K562 (cell line): ENCODE measurements at regions not wholly inside any gene's neighbourhood (a gene's known extent, or its start where the extent isn't known, plus 50 kb on each side); places are given as distances from the start of the nearest gene placed in this dataset.

ENCODE experiments used
- ATAC-seq: fragments of 200-7000 bp; cut with Tn5 transposase; 3 replicates; pipeline ENCODE4 v1.9.1; 2020; ENCODE audit warnings: moderate library complexity
- BruUV-seq: library from RNA; stranded (reverse); fragments of 400-500 nt; replicated peaks from 2 replicates; lab custom pipeline; 2021; lab: Mats Ljungman, UMichigan
- CTCF ChIA-PET: fragments of 300-600 bp; formaldehyde crosslinking; extraction: SDS; loops from one replicate; lab custom pipeline; 2021; ENCODE audit warnings: low intra/inter-chr PET ratio; lab: Yijun Ruan, JAX
- POLR2A ChIA-PET: fragments of 300-600, 350-650 bp; sonication (Branson Sonifier 250); formaldehyde crosslinking; extraction: SDS; loops from one replicate; lab custom pipeline; 2021; ENCODE audit warnings: antibody characterized with exemption, inconsistent platforms; lab: Yijun Ruan, JAX
- DNase-seq, 4 experiments: peaks; one replicate each; pipeline versions ENCODE4 v3.0.0 to v3.0.0-alpha.2; 2011 to 2018; ENCODE audit warnings: low spot score in 3 of 4, mixed read lengths in 3 of 4; ENCODE audit errors: extremely low read depth in 1 of 4
- FAIRE-seq: peaks from 2 replicates; lab custom pipeline; 2011; peaks lifted over from hg19 to GRCh38; lab: Jason Lieb, UNC
- H2AFZ ChIP-seq: 2 replicates; pipeline ENCODE4 v1.6.0; 2011; ENCODE audit warnings: low read depth, low read length, control low read depth, inconsistent platforms
- H3K27ac ChIP-seq: fragments of 200-600 bp; 3 replicates; pipeline ENCODE4 v1.8.0; 2011; ENCODE audit warnings: low read depth, mild to moderate bottlenecking, control low read depth, inconsistent platforms, low read length, moderate library complexity, mixed read lengths; ENCODE audit errors: extremely low read depth
- H3K27me3 ChIP-seq, 2 experiments: fragments of 300-600 bp in 1 of 2; 2 replicates in 1 of 2; 3 replicates in 1 of 2; pipeline versions ENCODE4 v1.6.0 to v1.8.0; 2011; ENCODE audit warnings: inconsistent platforms in 2 of 2, low read length in 2 of 2, mild to moderate bottlenecking in 1 of 2, mixed read lengths in 1 of 2, moderate library complexity in 1 of 2; ENCODE audit not compliant: control insufficient read depth in 2 of 2, insufficient read depth in 2 of 2
- H3K36me3 ChIP-seq: fragments of 300-600 bp; 3 replicates; pipeline ENCODE4 v1.8.0; 2011; ENCODE audit warnings: mild to moderate bottlenecking, low read length, inconsistent platforms; ENCODE audit not compliant: control insufficient read depth, insufficient read depth
- H3K4me1 ChIP-seq, 2 experiments: fragments of 200-600 bp in 1 of 2; replicated peaks in 1 of 2; 2 replicates in 1 of 2; 3 replicates in 1 of 2; pipeline versions ENCODE4 v1.5.1 to v1.8.0; 2011; ENCODE audit warnings: inconsistent platforms in 2 of 2, low read length in 2 of 2, mild to moderate bottlenecking in 1 of 2, mixed read lengths in 1 of 2, moderate library complexity in 1 of 2; ENCODE audit not compliant: control insufficient read depth in 2 of 2, insufficient read depth in 2 of 2
- H3K4me2 ChIP-seq: 2 replicates; pipeline ENCODE4 v1.6.1; 2011; ENCODE audit warnings: low read length, control low read depth, inconsistent platforms, mixed read lengths; ENCODE audit not compliant: insufficient read depth
- H3K4me3 ChIP-seq: fragments of 200-600 bp; sonication (generic), shearing (Covaris generic); 2 replicates; pipeline ENCODE4 v1.5.1; 2016; ENCODE audit warnings: control low read depth, inconsistent platforms
- H3K79me2 ChIP-seq: fragments of 200-600 bp; 3 replicates; pipeline ENCODE4 v1.8.0; 2011; ENCODE audit warnings: low read length, inconsistent platforms; ENCODE audit not compliant: control insufficient read depth, insufficient read depth
- H3K9ac ChIP-seq, 2 experiments: 2 replicates each; pipeline versions ENCODE4 v1.6.0 to v1.6.1; 2011; ENCODE audit warnings: low read depth in 2 of 2, low read length in 2 of 2, control low read depth in 1 of 2, inconsistent platforms in 1 of 2, mild to moderate bottlenecking in 1 of 2, mixed read lengths in 1 of 2; ENCODE audit not compliant: insufficient read depth in 1 of 2
- H3K9me1 ChIP-seq: one replicate; pipeline ENCODE4 v1.6.0; 2011; ENCODE audit warnings: inconsistent platforms, mild to moderate bottlenecking, low read length, moderate library complexity; ENCODE audit not compliant: control insufficient read depth, insufficient read depth
- H3K9me3 ChIP-seq: replicated peaks from 2 replicates; pipeline ENCODE4 v1.5.1; 2011; ENCODE audit warnings: low read depth, low read length, inconsistent platforms; ENCODE audit not compliant: control insufficient read depth, insufficient read depth
- H4K20me1 ChIP-seq: replicated peaks from 2 replicates; pipeline ENCODE4 v1.6.1; 2011; ENCODE audit warnings: low read length, inconsistent platforms, mixed read lengths; ENCODE audit not compliant: control insufficient read depth, insufficient read depth
- FOXO4 ChIP-seq: fragments of 450-650 bp; formaldehyde crosslinking; IDR thresholded peaks from 2 replicates; pipeline ENCODE4 v1.4.0; 2020; ENCODE audit warnings: mild to moderate bottlenecking, moderate library complexity
- IRF2 ChIP-seq: sonication (generic); formaldehyde crosslinking; IDR thresholded peaks from 2 replicates; pipeline ENCODE4 v1.8.1; 2022; ENCODE audit warnings: mild to moderate bottlenecking, missing genetic modification reagents
- MAX ChIP-seq: sonication (generic); formaldehyde crosslinking; IDR thresholded peaks from 2 replicates; pipeline ENCODE4 v1.9.0; 2022; ENCODE audit warnings: mild to moderate bottlenecking, missing genetic modification reagents
- MYNN ChIP-seq, 2 experiments: sonication (generic); formaldehyde crosslinking in 1 of 2; IDR thresholded peaks; 2 replicates each; pipeline versions ENCODE4 v1.5.0 to v1.6.1; 2016 to 2020; ENCODE audit warnings: antibody characterized with exemption in 1 of 2, missing genetic modification reagents in 1 of 2
- YBX1 ChIP-seq: fragments of 450-650 bp; IDR thresholded peaks from 2 replicates; pipeline ENCODE4 v1.7.1; 2016; ENCODE audit warnings: mild to moderate bottlenecking
- ZFP36 ChIP-seq: fragments of 150-350 bp; IDR thresholded peaks from 2 replicates; pipeline ENCODE4 v1.6.1; 2018; ENCODE audit warnings: low read length, low read depth; ENCODE audit not compliant: partially characterized antibody
- ZNF212 ChIP-seq: fragments of 450-650 bp; formaldehyde crosslinking; IDR thresholded peaks from 2 replicates; pipeline ENCODE4 v1.4.0; 2020; ENCODE audit warnings: mild to moderate bottlenecking
- ZNF444 ChIP-seq: fragments of 250-450 bp; sonication (Bioruptor Pico); IDR thresholded peaks from 2 replicates; pipeline ENCODE4 v1.4.0; 2020; ENCODE audit warnings: mild to moderate bottlenecking, moderate library complexity
- ZZZ3 ChIP-seq: fragments of 450-650 bp; IDR thresholded peaks from 2 replicates; pipeline ENCODE4 v1.6.1; 2016; ENCODE audit warnings: antibody characterized with exemption, mild to moderate bottlenecking, moderate library complexity
- WGBS: fragments of 100-300 bp; shearing (Covaris generic); methylation state at CpG from one replicate; pipeline ENCODE4 v1.1.6; 2016; ENCODE audit warnings: low coverage, mixed read lengths; ENCODE audit not compliant: insufficient coverage; ENCODE audit errors: missing lambda C conversion rate; 5-methylcytosine and 5-hydroxymethylcytosine counted together
- in situ Hi-C: fragments of 300-500 bp; cut with MboI; formaldehyde crosslinking; loops from 4 replicates; pipeline ENCODE4 v1.15.0; 2018; ENCODE audit warnings: inconsistent platforms, mixed read lengths
- intact Hi-C: fragments of 100-400 bp; cut with micrococcal nuclease; formaldehyde crosslinking; loops from 2 replicates; pipeline ENCODE4 v1.14.2; 2022

GRCh38 chr2:153195342-153195741 is 283.2 kb downstream of the RPRM start:
- DNase-seq (no peak), FAIRE-seq (no peak), ATAC-seq (no peak)
- H4K20me1 ChIP-seq = no peaks in the 10 kb centered on the region
- no peak overlapping the region for H3K4me2 ChIP-seq
- 0% methylated on average over 2 of the region's 2 CpGs for WGBS
- intact Hi-C loops (no loop called here), in situ Hi-C loops (no loop called here)
- CTCF ChIA-PET = no interaction called here
- TF ChIP-seq YBX1 (no peak), MAX (no peak), ZNF212 (CRISPR knock-in tag) (no peak), MYNN (IDR thresholded peaks at IDR 0.05) (no peak), MYNN (CRISPR knock-in tag; IDR thresholded peaks at IDR 0.05) (no peak), FOXO4 (CRISPR knock-in tag) (no peak), IRF2 (CRISPR knock-in tag) (no peak), ZZZ3 (no peak), ZFP36 (no peak), ZNF444 (CRISPR knock-in tag) (no peak)
- H2AFZ ChIP-seq = no peak overlapping the region
- POLR2A ChIA-PET = no interaction called here
- no peaks in the 10 kb centered on the region for H3K36me3 ChIP-seq
- no peak overlapping the region for H3K9ac ChIP-seq
- no peaks in the 10 kb centered on the region for H3K27me3 ChIP-seq
- peaks cover 3% of the 10 kb centered on the region; the same call in 1 of the 2 replicates for H3K9me3 ChIP-seq
- H3K4me3 ChIP-seq = no peak overlapping the region
- H3K27ac ChIP-seq = no peak overlapping the region
- BruUV-seq = no TSS peak
- no peaks in the 10 kb centered on the region for H3K79me2 ChIP-seq
- no peaks in the 10 kb centered on the region for H3K9me1 ChIP-seq
- H3K4me1 ChIP-seq = no peaks in the 10 kb centered on the region
